NCI-H146 treated with DMSO at 0.1 percent for 48 hours (cell line): ENCODE measurements at regions not wholly inside any gene's neighbourhood (a gene's known extent, or its start where the extent isn't known, plus 50 kb on each side); places are given as distances from the start of the nearest gene placed in this dataset.

Experiments
- DNase-seq: peaks from one replicate; lab custom pipeline; 2025; ENCODE audit not compliant: unreplicated experiment; lab: John Stamatoyannopoulos, UW

DNA sequence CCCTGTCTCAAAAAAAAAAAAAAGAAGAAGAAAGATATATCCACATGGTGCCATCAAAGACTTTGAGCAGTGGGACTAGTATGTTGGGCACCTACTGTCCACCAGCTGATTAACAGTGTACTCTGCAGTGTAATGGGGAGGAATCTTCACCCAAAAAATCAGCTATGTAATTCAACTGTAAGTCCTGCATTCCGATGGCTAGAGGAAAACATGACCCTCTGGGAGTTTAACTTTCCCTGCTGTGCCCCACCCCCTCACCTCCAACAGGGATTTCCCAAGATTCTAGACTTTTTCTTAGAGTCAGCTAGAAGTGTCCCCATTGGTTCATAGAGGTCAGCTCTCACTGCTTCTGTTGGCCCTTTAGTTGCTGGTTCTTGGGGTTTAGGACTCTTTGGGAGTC is 221.2 kb upstream of the CLINT1 start:
- no peak for DNase-seq

DNA sequence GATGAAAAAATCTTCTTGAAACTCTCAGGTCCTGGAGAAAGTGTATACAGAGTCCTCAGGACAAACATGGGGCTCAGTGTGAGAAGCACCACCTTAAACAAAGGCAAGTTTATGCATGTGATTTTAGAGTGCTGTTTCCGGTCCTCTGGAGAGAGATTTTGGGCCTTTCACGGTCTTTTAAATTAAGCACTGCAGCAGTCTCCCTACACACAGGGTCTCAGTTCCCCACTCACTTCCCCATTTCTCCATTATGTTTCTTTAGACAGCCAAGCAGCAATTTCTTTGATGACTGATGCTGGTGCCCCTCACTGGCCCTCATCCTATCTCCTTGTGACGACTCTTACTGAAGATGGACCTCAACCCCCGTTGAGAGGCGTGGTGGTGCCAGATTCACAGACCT is 220.2 kb upstream of the CLINT1 start:
- DNase-seq: no peak

DNA sequence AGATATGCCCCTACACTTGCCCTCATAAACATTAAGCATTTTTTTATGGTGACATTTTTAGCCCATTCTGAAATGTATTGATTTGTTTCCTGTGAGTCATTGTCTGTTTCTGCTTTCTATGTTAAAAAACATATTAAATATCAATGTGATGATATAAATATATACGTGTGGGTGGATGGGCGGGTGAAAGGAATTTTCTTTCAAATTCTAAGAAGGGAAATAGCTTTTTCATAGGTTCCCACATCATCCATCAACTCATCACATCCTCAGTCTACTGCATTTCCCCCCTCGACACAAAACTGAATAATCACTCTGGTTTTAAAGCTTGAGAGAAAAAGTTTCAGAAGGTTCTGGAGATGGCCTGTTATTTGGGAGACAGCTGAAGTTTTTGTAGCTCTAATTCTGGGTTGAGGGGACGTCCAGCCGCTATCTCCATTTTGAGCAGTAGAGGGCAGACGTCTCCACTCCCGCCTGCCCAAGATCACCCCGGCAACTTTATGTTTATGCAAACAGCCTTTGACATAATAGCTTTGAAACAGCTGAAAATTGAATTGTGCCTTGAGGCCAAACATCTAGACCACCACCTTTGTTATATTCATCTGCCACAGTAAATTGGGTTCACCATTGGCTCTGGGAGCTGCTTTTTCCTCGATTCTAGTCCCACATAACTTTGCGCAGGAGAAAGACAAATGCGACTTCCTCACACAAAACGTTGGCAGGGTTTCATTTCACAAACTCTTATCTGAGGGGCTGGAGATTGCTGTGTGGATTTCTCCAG is 216.2 kb upstream of the CLINT1 start:
- peak; percentile 69 for DNase-seq

DNA sequence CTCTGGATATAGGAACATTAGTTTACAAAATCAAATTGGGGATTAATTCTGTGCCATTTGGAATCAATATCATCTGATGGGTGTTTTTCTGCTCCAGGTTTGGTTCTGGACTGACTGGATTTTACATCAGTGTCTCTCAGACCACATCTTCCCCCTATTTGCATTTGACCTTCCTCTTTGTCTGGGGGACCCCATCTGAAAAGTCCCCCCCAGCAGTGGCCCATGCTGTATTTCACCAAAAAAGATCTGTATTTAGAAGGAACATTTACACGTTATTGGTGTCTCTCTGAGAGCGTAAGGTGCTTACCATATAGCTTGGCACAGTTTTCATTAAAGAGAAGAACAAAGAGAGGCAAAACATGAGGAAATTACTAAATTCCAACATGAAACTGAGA is 215.6 kb upstream of the CLINT1 start:
- no peak for DNase-seq

DNA sequence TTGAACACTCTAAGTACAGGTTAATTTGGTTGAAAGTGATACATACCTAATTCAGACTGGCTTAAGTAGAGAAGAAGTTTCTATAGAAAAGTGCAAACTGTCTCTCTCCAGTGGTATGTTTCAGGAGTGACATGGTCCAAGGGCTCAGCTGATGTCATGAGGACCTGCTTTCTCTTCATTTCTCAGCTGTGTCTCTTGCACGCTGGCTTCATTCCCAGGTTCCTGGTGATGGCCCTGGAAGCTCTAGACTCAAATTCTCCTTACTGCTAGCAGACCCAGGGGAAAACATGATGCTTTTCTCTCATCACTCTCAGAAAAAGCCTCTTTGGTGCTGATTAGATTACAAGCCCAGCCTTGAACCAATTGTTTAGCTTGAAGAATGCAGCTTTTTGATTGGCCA is 211.9 kb upstream of the CLINT1 start:
- DNase-seq: no peak

DNA sequence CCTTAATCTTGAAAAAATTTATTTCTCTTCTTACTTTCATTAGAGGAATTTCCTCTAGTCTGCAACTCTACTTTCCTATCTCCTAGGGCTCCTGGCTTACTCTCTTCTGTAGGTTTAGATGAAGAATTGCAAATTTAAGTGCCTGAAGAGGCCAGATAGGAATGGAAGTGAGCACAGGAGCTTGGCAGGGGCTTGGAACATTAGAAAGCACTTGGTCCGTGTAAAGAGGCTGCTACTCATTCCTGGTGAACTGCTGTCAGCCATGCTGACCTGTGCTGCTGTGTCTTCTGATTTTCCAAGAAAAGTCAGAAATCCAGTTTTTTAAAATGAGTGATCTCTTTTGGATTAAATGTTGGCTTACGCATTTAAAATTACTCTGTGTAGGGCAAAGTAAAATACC is 210.9 kb upstream of the CLINT1 start:
- DNase-seq: no peak

DNA sequence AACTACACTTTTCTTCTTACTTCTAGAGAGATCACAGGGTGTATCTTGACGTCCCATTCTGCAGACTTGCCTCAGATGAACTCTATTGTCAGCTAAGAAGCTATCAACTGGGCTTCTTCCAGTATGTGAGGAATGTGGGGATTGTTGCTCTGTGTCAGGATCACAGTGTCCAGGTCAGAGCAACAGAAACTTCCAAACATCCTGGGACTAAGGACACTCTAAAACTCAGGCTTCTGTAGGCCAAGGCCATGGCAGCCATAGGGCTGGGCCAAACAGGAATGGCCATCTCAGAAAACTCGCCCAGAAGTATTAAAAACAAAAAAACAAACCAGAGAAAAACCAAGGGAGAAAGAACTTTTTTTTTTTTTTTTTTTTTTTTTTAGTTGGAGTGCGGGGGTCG is 210.0 kb upstream of the CLINT1 start:
- DNase-seq: no peak

DNA sequence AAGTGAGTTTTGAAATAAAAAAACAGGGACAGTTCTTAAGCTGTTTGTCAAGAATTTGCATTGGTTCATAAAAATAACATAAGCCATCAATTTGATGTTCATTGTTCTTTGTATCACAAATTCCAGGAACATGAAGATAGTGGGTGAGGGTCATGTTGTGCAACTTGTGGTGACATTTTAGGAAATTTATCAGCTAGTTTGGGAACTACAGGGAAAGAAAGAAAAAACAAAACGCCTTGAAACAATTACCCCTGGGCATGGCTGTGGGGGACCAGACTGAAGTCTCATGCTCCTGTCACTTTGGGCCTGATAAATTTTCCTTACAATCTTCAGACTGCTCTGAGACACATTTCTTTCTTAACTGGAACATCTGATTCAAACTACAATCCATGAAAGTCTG is 207.1 kb upstream of the CLINT1 start:
- DNase-seq: no peak

DNA sequence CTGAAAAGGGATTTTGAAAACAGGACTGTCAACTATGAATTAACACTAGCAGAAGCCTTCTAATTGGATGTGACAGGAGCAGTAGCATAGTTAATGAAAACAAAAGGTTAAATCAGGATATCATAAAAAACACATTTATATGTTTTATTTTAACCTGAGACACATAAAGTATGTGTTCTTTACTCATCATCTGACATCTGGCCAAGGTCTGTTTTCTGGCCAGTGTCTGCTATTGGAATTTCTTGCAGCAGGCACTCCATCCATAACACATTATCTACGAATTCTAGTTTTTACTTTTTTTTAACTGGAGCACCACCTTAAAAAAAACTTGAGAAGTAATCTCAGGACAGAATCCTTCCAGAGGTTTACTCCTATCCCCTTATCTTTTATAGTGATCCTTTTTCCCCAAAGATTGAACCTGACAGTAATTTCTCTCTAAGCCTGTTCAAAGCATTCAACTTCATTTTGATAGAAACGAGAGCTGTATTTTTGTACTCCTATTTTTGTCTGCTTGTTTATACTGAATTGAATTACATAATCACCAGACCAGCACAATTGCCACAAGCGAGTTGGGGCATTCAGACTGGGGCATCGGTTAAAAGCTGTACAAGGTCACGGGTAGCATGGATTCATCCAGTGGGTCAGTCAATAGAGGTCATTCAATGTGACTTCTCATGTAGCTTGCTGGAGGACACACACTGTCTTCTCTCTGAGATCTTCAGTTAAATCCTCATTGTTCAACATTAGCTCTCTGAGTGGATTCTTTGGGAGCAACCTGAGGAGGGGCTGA is 205.6 kb upstream of the CLINT1 start:
- DNase-seq: no peak

DNA sequence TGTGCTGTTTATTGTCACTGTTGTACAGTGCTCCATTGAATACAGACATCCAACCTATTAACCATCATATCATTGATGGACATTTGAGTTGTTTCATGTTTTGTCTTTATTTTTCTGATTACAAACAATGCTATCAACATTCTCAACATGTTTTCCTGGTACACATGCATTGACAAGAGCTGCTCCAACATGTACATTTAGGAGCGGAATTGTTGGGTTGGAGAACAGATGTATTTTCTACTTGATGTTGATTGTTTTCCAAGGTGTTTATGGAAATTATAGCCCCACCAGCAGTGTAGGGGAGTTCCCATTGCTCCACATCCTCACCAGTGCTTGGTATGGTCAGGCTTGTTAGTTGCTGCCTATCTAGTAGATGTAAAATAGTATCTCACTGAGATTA is 204.1 kb upstream of the CLINT1 start:
- no peak for DNase-seq

DNA sequence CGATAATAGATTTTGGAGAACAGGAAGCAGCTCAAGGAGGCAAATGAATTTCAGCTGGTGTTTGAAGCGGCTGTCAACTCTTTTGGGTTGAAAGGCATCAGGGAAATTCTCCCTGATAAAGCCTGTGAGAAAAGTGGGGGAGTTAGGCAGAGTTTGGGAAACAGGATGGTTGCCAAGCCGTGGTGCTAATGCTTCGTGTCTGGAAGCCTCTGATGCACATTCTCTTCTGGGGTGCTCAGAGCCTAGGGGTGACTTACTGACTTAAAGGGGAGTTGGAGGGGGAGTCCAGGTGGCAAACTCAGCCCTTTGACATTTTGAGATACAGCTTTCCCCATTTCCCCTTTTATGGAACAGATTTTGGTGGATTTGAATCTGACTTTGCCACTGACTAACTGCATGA is 202.5 kb upstream of the CLINT1 start:
- no peak for DNase-seq

DNA sequence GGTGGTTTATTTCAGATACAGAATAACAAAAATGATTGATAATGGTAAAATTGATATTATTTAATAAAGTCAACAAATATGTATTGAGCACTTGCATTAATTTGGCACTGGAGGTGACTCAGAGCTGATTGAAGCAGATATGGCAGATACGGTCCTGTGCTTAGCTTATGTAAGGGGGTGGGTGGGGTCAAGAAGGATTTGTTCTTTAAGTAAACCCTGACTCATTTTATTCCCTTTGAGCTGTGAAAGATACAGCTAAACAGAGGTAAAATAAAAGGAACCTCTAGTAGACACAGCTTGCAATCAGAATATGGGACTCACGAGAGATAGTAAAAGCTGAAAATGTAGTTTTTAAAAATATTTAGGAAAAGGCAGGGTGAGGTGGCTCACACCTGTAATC is 201.3 kb upstream of the CLINT1 start:
- DNase-seq: no peak

DNA sequence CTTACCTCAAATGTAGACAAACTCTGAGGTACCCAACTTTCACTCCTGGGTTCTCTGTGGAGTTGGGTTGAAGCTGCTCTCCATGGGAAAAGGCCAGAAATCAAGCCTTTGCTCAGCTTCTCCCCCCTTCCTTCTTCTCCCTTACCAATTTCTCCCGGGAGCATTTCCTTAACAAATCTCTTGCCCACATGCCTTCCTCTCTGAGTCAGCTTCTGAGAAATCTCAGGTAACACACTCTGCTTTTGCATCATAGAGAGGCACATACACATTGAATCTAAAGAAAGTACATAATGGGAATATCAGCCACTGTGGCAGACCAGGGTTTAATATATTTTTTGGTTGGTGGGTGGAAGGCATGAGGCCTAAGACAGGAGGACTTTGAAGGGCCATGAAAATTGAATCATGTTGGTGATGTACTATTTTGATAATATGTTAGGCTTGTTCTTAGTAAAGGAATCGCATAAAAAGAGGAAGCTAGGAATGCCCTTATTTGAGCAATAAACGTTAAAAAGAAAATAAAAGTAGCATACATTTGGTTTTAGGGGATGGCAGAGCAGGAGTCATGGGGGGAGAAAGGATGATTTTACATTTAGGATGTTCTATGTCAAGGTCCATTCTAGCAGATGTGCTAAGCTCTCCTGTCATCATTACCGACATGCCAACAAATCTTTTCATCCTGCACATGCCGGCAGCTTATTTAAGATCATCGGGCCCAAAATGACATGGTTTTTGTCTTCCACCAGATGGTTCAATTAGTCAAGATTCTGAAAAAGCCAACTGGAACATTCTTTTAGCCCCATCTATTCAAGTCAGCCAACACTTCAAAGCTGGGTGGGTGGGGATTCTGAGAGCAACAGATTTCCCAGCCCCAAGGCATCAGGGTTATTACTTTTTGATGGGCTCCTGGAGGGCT is 199.5 kb upstream of the CLINT1 start:
- no peak for DNase-seq

DNA sequence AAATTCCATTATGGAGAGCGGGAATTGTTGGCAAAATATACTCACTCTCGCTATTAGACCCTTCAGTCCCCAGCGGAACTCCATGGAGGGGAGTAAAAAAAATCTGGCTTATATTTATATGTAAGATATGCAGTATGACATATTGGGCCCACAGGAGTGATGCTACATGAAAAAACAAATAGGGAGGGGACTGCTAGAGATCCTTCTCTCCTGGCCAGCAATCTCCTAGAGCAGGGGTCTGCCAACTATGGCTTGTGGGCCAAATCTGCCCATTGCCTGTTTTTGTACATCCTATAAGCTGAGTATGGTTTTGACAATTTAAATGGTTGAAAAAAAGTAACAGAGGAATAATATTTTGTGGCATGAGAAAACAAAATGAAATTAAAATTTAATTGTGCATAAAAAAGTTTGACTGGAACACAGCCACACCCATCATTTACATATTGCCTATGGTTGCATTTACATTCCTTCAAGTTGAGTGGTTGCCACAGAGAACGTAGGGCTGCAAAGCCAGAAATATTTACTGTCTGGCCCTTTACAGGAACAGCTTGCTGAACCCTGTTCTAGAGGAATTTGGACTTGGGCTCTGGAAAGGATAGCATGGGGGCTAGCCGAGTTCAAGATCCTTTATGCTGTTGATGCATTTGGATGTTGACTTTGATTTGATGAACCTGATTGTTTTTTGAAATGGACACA is 197.3 kb upstream of the CLINT1 start:
- no peak for DNase-seq

DNA sequence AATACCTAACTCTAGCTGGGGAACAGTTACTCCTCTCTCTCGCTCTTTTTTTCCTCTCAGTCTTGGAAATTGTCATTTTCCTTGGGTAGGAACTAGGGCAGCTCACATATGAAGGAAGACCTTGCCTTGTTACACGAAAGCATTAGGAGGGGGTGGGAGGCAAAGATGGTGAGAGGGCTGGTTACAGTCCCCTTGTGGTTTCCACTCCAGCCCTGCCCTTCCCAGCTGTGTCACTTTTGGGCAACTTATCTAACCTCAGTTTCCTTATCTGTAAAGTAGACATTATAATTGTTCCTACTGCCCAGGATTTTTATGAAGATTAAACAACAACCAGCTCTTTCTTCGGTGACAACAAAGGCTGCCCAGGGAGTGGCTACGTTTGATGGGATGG is 196.2 kb upstream of the CLINT1 start:
- DNase-seq: no peak

DNA sequence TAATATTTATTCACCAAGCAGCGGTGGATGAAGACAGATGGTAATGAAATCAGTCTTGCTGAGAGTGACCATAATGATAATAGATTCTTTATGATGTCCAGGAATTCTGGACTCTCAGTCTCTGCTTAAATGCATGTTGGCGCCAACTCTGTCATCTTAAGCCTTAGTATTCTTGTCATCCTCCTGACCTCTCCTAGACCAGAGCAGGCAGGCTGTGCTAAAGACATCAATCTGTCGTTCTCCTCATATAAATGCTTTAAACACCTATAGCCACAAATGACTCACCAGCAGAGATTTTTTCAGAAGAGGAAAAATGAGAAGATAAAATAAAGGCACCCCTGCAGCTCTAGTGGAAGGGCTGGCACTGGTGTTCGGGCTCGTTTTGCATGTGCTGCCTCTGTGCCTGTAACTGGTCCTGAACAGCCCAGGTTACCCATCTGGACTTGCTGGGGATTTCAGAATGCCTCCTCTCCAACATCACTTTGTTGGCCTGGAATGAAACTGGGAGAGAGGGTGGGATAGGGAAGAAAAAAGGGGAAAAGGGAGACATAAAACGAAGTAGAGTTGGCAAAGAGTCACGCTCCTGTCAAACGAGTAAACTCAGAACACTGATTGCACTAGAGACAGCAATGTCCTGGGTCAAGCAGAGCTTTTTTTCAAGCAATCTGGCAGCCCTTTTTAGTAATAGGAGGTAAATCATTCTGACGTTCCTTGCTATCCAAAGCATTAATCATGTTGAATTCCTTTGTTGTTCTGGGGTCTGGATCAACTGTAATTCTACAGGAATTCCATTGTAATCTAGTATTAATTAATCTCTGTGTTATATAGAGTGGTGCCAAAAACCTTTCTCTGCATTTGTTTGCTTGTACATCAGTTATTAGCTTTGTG is 195.5 kb upstream of the CLINT1 start:
- DNase-seq: no peak

DNA sequence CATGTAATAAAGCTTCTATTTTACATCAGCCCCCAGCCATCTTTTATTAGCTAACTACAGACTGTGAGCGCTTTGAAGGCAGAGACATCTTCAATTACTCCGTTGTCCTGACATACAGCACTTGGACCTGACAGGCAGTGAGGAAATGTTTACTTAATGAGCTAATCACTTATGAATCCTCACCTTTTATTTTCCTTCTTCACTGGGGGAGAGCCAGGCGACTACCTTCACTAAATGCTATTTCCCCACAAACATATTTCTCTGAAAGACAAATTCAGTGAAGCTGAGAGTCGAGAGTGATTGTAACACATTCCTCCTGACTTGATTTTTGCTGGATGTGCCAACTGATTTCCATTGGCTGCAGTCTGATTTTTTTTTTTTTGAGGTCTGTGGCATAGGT is 192.1 kb upstream of the CLINT1 start:
- DNase-seq: no peak

DNA sequence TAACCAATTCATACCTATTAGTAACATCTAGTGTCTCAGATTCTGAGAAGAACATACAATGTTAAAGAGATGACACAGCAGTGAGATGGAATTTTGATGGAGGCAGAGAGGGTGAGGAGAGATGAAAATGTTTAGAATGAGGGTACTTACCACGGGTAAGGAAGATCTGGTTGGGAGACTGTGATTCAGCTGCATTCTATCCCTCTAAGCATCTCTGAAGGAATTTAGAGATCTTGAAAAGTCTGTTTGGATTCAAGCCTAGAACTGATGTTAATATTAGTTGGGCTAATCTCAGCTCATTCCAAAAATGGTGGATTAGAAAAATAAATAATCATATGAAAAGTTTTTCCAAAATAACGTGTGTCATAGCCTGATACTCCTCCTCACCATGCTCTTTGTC is 191.5 kb upstream of the CLINT1 start:
- no peak for DNase-seq

DNA sequence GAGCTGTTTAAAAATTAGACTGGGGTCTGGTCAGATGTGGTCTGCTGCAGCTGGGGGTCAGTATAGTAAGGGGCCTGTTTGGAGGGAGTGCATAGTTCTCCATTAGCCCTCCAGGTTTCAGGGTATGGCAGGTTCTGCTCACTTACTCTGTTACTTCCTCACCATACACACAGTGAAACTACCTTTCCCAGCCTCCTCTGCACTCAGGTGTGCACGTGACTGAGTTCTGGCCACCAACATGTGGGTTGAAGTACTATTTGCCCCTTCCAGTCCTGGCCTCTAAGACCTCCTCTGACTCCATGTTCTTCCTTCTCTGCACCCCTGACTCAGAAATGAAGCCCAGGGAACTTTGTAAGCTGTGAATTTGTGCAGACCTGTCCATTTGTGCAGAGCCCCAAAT is 190.5 kb upstream of the CLINT1 start:
- DNase-seq: no peak

DNA sequence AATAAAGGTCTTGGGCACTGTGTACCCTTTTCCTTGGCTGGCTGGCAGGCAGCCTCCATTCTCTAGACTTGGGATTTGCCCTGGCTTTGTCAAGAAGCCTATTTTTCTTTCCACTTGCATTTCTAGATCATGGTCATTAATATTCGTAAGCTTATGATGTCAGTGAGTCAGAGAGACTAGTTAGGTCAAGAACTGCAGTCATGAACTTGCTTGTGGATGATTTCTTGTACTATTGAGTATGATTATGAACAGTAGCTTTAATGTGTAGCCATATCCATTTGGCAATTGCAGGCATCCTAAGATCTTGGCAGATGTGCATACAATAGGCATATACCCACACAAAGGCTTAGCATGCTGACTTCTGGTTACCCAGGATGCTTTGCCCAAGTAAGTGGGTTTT is 186.8 kb upstream of the CLINT1 start:
- DNase-seq: no peak
